GM23338 (cell line): ENCODE measurements at regions not wholly inside any gene's neighbourhood (a gene's known extent, or its start where the extent isn't known, plus 50 kb on each side); places are given as distances from the start of the nearest gene placed in this dataset.

Experiments
- EZH2 ChIP-seq: fragments of 200-600 bp; sonication (generic); IDR thresholded peaks from one replicate; pipeline ENCODE4 v1.8.0; 2017; ENCODE audit warnings: antibody characterized with exemption, mild to moderate bottlenecking, low read depth; ENCODE audit not compliant: unreplicated experiment
- EZH2phosphoT487 ChIP-seq: fragments of 200-600 bp; sonication (generic); IDR thresholded peaks from one replicate; pipeline ENCODE4 v1.8.1; 2018; ENCODE audit warnings: antibody characterized with exemption; ENCODE audit not compliant: unreplicated experiment
- POLR2AphosphoS5 ChIP-seq: IDR thresholded peaks from 2 replicates; pipeline ENCODE4 v1.6.1; 2016; ENCODE audit warnings: antibody characterized with exemption, low read depth
- REST ChIP-seq: IDR thresholded peaks from one replicate; pipeline ENCODE4 v1.6.1; 2018; ENCODE audit warnings: antibody characterized with exemption; ENCODE audit not compliant: unreplicated experiment
- ZNF114 ChIP-seq: fragments of 250-450 bp; sonication (Bioruptor Pico); IDR thresholded peaks from 2 replicates; pipeline ENCODE4 v1.5.0; 2020; ENCODE audit warnings: mild to moderate bottlenecking, moderate library complexity
- TF ChIP-seq, protein P1 (sequence below), 2 experiments: fragments of 200-600 bp in 1 of 2; sonication (generic) in 1 of 2; conservative IDR thresholded peaks; 2 replicates each; pipeline versions ENCODE4 v1.5.1 to v1.6.1; 2016 to 2017; ENCODE audit warnings: antibody characterized with exemption in 2 of 2, low read depth in 2 of 2, mild to moderate bottlenecking in 2 of 2, moderate library complexity in 1 of 2

DNA sequence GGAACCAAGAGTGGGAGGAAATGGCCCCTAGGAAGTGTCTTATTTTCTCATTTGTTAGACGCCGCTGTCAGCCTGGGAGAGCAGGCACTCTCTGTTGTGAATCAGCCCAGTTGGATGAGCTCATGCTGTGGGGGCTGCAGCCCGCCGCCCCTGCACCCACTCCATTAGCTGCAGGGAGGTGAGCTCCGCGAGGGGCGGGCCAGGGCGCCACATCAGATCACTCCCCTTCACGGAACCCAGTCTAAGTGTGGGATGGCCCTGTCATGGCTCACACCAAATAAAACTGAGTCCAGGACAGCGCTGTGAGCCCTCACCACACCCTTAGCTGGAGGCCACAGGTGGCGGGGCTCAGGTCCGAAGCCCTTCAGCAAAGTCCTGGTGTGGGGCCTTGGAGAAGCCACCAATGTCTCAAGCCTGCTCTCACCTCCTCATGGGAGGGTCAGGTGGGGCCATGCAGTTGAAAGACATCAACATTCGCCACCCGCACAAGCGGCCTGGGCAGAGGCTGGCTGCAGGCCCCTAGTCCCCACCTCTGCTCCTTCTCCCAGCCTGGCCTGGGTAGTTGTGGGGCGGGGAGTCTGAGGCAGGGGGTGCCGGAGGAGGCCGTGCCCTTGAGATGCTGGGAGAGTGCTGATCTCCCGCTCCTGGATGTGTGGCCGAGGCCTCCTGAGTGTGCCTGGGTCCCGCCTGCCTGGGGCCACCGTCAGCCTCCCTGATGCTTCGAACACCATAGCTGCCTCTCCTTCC is 66.2 kb upstream of the SLCO4A1 start:
- TF ChIP-seq, protein P1, sequence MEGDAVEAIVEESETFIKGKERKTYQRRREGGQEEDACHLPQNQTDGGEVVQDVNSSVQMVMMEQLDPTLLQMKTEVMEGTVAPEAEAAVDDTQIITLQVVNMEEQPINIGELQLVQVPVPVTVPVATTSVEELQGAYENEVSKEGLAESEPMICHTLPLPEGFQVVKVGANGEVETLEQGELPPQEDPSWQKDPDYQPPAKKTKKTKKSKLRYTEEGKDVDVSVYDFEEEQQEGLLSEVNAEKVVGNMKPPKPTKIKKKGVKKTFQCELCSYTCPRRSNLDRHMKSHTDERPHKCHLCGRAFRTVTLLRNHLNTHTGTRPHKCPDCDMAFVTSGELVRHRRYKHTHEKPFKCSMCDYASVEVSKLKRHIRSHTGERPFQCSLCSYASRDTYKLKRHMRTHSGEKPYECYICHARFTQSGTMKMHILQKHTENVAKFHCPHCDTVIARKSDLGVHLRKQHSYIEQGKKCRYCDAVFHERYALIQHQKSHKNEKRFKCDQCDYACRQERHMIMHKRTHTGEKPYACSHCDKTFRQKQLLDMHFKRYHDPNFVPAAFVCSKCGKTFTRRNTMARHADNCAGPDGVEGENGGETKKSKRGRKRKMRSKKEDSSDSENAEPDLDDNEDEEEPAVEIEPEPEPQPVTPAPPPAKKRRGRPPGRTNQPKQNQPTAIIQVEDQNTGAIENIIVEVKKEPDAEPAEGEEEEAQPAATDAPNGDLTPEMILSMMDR (conservative IDR thresholded peaks at IDR 0.05; ENCODE audit: low read depth in 2 of 2), result no peak
- TF ChIP-seq POLR2AphosphoS5, result no peak
- TF ChIP-seq REST, result no peak
- no peak for TF ChIP-seq EZH2
- TF ChIP-seq EZH2phosphoT487, result no peak
- TF ChIP-seq ZNF114 (CRISPR knock-in tag), result no peak
